ENCODE measurements at regions not wholly inside any gene's neighbourhood (a gene's known extent, or its start where the extent isn't known, plus 50 kb on each side); places are given as distances from the start of the nearest gene placed in this dataset.

DNA sequence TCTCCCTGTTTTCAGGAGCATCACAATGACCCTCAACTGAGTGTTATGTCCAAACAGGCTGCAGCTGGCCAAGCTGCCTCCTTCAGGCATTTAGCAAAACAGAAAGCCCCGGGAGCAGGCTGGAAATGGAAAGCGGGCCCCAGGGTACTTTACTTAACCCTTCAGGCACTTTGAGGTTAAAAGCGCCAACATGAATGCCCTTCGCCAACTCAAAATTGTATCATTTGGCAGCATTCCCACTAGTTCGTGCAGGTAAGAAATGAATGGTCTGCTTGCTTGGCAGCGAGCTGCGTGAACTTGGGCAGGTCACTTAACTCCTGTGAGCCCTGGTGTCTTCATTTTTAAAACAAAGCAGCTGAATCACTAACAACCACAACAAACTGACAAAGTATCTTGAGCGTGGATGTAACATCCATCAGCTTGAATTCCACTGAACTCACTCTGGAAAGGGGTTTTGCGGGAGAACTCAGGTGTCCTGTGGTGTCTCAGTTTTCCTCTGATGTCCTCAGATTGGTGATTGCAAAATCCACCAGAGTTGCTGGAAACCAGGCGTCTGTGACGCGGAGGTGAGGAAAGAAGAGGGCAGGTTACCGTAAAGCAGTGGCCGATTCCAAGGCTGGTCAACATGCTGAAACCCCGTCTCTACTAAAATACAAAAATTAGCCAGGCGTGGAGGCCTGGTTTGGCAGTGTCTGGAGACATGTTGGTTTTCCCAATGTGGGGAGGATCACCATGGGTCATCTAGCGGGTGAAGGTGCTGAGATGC is 118.8 kb upstream of the ZNF217 start:
- TF ChIP-seq POLR2AphosphoS5 (IDR thresholded peaks at IDR 0.05; ENCODE audit: borderline replicate concordance, low read depth, low read length) (no peak), FOXP2 (optimal IDR thresholded peaks at IDR 0.05; ENCODE audit: control extremely low read depth, extremely low read length, insufficient read depth) (no peak), EZH2 (IDR thresholded peaks at IDR 0.05) (no peak)

Data from SK-N-MC (cell line).